Mononuclear cell (primary cell): ENCODE measurements at regions not wholly inside any gene's neighbourhood (a gene's known extent, or its start where the extent isn't known, plus 50 kb on each side); places are given as distances from the start of the nearest gene placed in this dataset.
"Not testable (repeated sequence)": the region's sequence is repeated elsewhere in the genome, so short reads cannot be mapped to it uniquely, and the experiment has no call there.

Source experiments
- H3K27me3 ChIP-seq: 2 replicates; pipeline ENCODE4 v1.6.0; 2011; ENCODE audit warnings: low read length, control low read depth; ENCODE audit not compliant: insufficient read depth
- H3K4me1 ChIP-seq: 2 replicates; pipeline ENCODE4 v1.5.1; 2011; ENCODE audit warnings: mild to moderate bottlenecking, low read length, control low read depth; ENCODE audit not compliant: insufficient read depth
- H3K4me3 ChIP-seq: 2 replicates; pipeline ENCODE4 v1.5.1; 2011; ENCODE audit warnings: mild to moderate bottlenecking, low read length, moderate library complexity
- H3K9me3 ChIP-seq: 2 replicates; pipeline ENCODE4 v1.5.1; 2011; ENCODE audit warnings: low read depth, mild to moderate bottlenecking, control low read depth, low read length

GRCh38 chr12:92068459-92068858 is 77.2 kb downstream of the BTG1 start:
- peaks cover 51% of the 10 kb centered on the region for H3K4me1 ChIP-seq
- no peaks in the 10 kb centered on the region for H3K9me3 ChIP-seq
- no peak overlapping the region for H3K4me3 ChIP-seq

GRCh38 chr12:92065639-92066038 is 80.0 kb downstream of the BTG1 start:
- Histone ChIP-seq H3K4me1 (peaks cover 40% of the 10 kb centered on the region), H3K4me3 (no peak overlapping the region), H3K9me3 (no peaks in the 10 kb centered on the region), H3K27me3 (no peaks in the 10 kb centered on the region)

More at GRCh38 chr12:92068459-92068858, 77.2 kb downstream of the BTG1 start:
- no peaks in the 10 kb centered on the region for H3K27me3 ChIP-seq

- Histone ChIP-seq H3K9me3 (no peaks in the 10 kb centered on the region), H3K4me1 (peaks cover 37% of the 10 kb centered on the region), H3K4me3 (no peak overlapping the region), H3K27me3 (no peaks in the 10 kb centered on the region)
These were observed 80.6 kb downstream of the BTG1 start for GRCh38 chr12:92065018-92065499.

GRCh38 chr12:92064422-92064821 is 81.2 kb downstream of the BTG1 start:
- H3K27me3 ChIP-seq, result no peaks in the 10 kb centered on the region
- peaks cover 37% of the 10 kb centered on the region for H3K4me1 ChIP-seq
- H3K9me3 ChIP-seq, result no peaks in the 10 kb centered on the region
- H3K4me3 ChIP-seq, result no peak overlapping the region

GRCh38 chr12:92063641-92064040 is 82.0 kb downstream of the BTG1 start:
- Histone ChIP-seq H3K27me3 (no peaks in the 10 kb centered on the region), H3K4me3 (no peak overlapping the region), H3K9me3 (no peaks in the 10 kb centered on the region), H3K4me1 (peaks cover 41% of the 10 kb centered on the region)

GRCh38 chr12:92062539-92063493 is 82.8 kb downstream of the BTG1 start:
- Histone ChIP-seq H3K27me3 (no peaks in the 10 kb centered on the region), H3K4me1 (peaks cover 41% of the 10 kb centered on the region), H3K4me3 (no peak overlapping the region), H3K9me3 (no peaks in the 10 kb centered on the region)

GRCh38 chr12:92061061-92061460 is 84.6 kb downstream of the BTG1 start:
- Histone ChIP-seq H3K27me3 (no peaks in the 10 kb centered on the region), H3K9me3 (no peaks in the 10 kb centered on the region), H3K4me1 (peaks cover 53% of the 10 kb centered on the region), H3K4me3 (no peak overlapping the region)

GRCh38 chr12:92059960-92060359 is 85.7 kb downstream of the BTG1 start:
- peaks cover 45% of the 10 kb centered on the region for H3K4me1 ChIP-seq
- H3K9me3 ChIP-seq, result no peaks in the 10 kb centered on the region
- no peak overlapping the region for H3K4me3 ChIP-seq
- no peaks in the 10 kb centered on the region for H3K27me3 ChIP-seq

GRCh38 chr12:92058664-92059063 is 87.0 kb downstream of the BTG1 start:
- no peak overlapping the region for H3K4me3 ChIP-seq
- no peaks in the 10 kb centered on the region for H3K27me3 ChIP-seq
- H3K9me3 ChIP-seq, result no peaks in the 10 kb centered on the region
- peaks cover 39% of the 10 kb centered on the region for H3K4me1 ChIP-seq

- peaks cover 39% of the 10 kb centered on the region for H3K4me1 ChIP-seq
- not testable (repeated sequence) for H3K27me3 ChIP-seq, H3K9me3 ChIP-seq, H3K4me3 ChIP-seq
These were observed 88.9 kb downstream of the BTG1 start for GRCh38 chr12:92056756-92057155.

- no peaks in the 10 kb centered on the region for H3K27me3 ChIP-seq
- H3K9me3 ChIP-seq, result no peaks in the 10 kb centered on the region
- H3K4me3 ChIP-seq, result no peak overlapping the region
- peaks cover 39% of the 10 kb centered on the region for H3K4me1 ChIP-seq
These were observed 89.4 kb downstream of the BTG1 start for GRCh38 chr12:92056290-92056689.

- no peak overlapping the region for H3K4me3 ChIP-seq
- peaks cover 35% of the 10 kb centered on the region for H3K4me1 ChIP-seq
- H3K9me3 ChIP-seq, result no peaks in the 10 kb centered on the region
- H3K27me3 ChIP-seq, result no peaks in the 10 kb centered on the region
These were observed 89.8 kb downstream of the BTG1 start for GRCh38 chr12:92055877-92056276.

GRCh38 chr12:92051441-92051840 is 94.2 kb downstream of the BTG1 start:
- H3K4me1 ChIP-seq, result peaks cover 10% of the 10 kb centered on the region
- no peaks in the 10 kb centered on the region for H3K27me3 ChIP-seq
- H3K4me3 ChIP-seq, result no peak overlapping the region
- H3K9me3 ChIP-seq, result no peaks in the 10 kb centered on the region

- Histone ChIP-seq H3K4me1 (peaks cover 7% of the 10 kb centered on the region), H3K9me3 (no peaks in the 10 kb centered on the region), H3K27me3 (no peaks in the 10 kb centered on the region), H3K4me3 (no peak overlapping the region)
These were observed 96.2 kb downstream of the BTG1 start for GRCh38 chr12:92049403-92049802.

- H3K9me3 ChIP-seq, result no peaks in the 10 kb centered on the region
- H3K4me1 ChIP-seq, result peaks cover 7% of the 10 kb centered on the region
- H3K27me3 ChIP-seq, result no peaks in the 10 kb centered on the region
- no peak overlapping the region for H3K4me3 ChIP-seq
These were observed 98.2 kb downstream of the BTG1 start for GRCh38 chr12:92047393-92047826.
